Mesothelial cell of epicardium (in vitro differentiated cells): ENCODE measurements at regions not wholly inside any gene's neighbourhood (a gene's known extent, or its start where the extent isn't known, plus 50 kb on each side); places are given as distances from the start of the nearest gene placed in this dataset.

Experiments used
- DNase-seq, 2 experiments: peaks; one replicate each; pipeline ENCODE4 v3.0.0; 2021; ENCODE audit warnings: low spot score in 2 of 2; ENCODE audit not compliant: unreplicated experiment in 2 of 2
- H3K27ac Mint-ChIP-seq: 2 replicates; pipeline ENCODE4 v1.8.0; 2021; ENCODE audit warnings: mixed read lengths
- H3K27me3 Mint-ChIP-seq: 2 replicates; pipeline ENCODE4 v1.8.0; 2021; ENCODE audit warnings: low read depth, mixed read lengths
- H3K36me3 Mint-ChIP-seq: 2 replicates; pipeline ENCODE4 v1.8.0; 2021; ENCODE audit warnings: mixed read lengths
- H3K4me1 Mint-ChIP-seq: 2 replicates; pipeline ENCODE4 v1.8.0; 2021; ENCODE audit warnings: mixed read lengths
- H3K4me3 Mint-ChIP-seq: 2 replicates; pipeline ENCODE4 v1.8.0; 2021; ENCODE audit warnings: mild to moderate bottlenecking, moderate library complexity, mixed read lengths
- H3K9me3 Mint-ChIP-seq: 2 replicates; pipeline ENCODE4 v1.8.0; 2021; ENCODE audit warnings: mixed read lengths
- CTCF ChIP-seq: fragments of 200-600 bp; sonication (generic); IDR thresholded peaks from one replicate; pipeline ENCODE4 v1.5.0; 2021; ENCODE audit warnings: antibody characterized with exemption; ENCODE audit not compliant: unreplicated experiment

GRCh38 chr14:46248001-46248630 lies 403.5 kb downstream of the RPL10L start:
- H3K27me3 Mint-ChIP-seq: no peaks in the 10 kb centered on the region
- H3K9me3 Mint-ChIP-seq: no peaks in the 10 kb centered on the region
- peaks cover 25% of the 10 kb centered on the region for H3K4me1 Mint-ChIP-seq
- no peak overlapping the region for H3K27ac Mint-ChIP-seq
- TF ChIP-seq CTCF: no peak
- H3K4me3 Mint-ChIP-seq: no peak overlapping the region
- no peak for DNase-seq
- no peaks in the 10 kb centered on the region for H3K36me3 Mint-ChIP-seq

- no peaks in the 10 kb centered on the region for H3K36me3 Mint-ChIP-seq
- no peaks in the 10 kb centered on the region for H3K9me3 Mint-ChIP-seq
- DNase-seq: no peak
- H3K4me3 Mint-ChIP-seq: no peak overlapping the region
- no peak overlapping the region for H3K27ac Mint-ChIP-seq
- H3K4me1 Mint-ChIP-seq: peaks cover 30% of the 10 kb centered on the region
- H3K27me3 Mint-ChIP-seq: no peaks in the 10 kb centered on the region
- TF ChIP-seq CTCF: no peak
Observed at GRCh38 chr14:46245276-46245675, 406.3 kb downstream of the RPL10L start.

- Mint-ChIP-seq H3K36me3 (no peaks in the 10 kb centered on the region), H3K27me3 (no peaks in the 10 kb centered on the region), H3K4me1 (peaks cover 11% of the 10 kb centered on the region), H3K9me3 (no peaks in the 10 kb centered on the region), H3K4me3 (no peak overlapping the region), H3K27ac (no peak overlapping the region)
- no peak for DNase-seq
- no peak for TF ChIP-seq CTCF
Observed at GRCh38 chr14:46233786-46234185, 417.8 kb downstream of the RPL10L start.

- peaks cover 11% of the 10 kb centered on the region for H3K4me1 Mint-ChIP-seq
- no peak for TF ChIP-seq CTCF
- DNase-seq: no peak
- H3K9me3 Mint-ChIP-seq: no peaks in the 10 kb centered on the region
- no peak overlapping the region for H3K27ac Mint-ChIP-seq
- H3K4me3 Mint-ChIP-seq: no peak overlapping the region
- H3K27me3 Mint-ChIP-seq: no peaks in the 10 kb centered on the region
- H3K36me3 Mint-ChIP-seq: no peaks in the 10 kb centered on the region
Observed at GRCh38 chr14:46230540-46230939, 421.0 kb downstream of the RPL10L start.

- H3K4me1 Mint-ChIP-seq: no peaks in the 10 kb centered on the region
- H3K4me3 Mint-ChIP-seq: no peak overlapping the region
- no peak for TF ChIP-seq CTCF
- no peaks in the 10 kb centered on the region for H3K36me3 Mint-ChIP-seq
- no peak for DNase-seq
- H3K27me3 Mint-ChIP-seq: peaks cover 3% of the 10 kb centered on the region
- no peak overlapping the region for H3K27ac Mint-ChIP-seq
- no peaks in the 10 kb centered on the region for H3K9me3 Mint-ChIP-seq
Observed at GRCh38 chr14:46215801-46216200, 435.8 kb downstream of the RPL10L start.

GRCh38 chr14:46198676-46199075 lies 452.9 kb downstream of the RPL10L start:
- Mint-ChIP-seq H3K9me3 (no peaks in the 10 kb centered on the region), H3K4me1 (no peaks in the 10 kb centered on the region), H3K27me3 (no peaks in the 10 kb centered on the region), H3K4me3 (no peak overlapping the region), H3K36me3 (no peaks in the 10 kb centered on the region), H3K27ac (no peak overlapping the region)
- DNase-seq: no peak
- TF ChIP-seq CTCF: no peak
